ENCODE measurements at regions not wholly inside any gene's neighbourhood (a gene's known extent, or its start where the extent isn't known, plus 50 kb on each side); places are given as distances from the start of the nearest gene placed in this dataset.

DNA sequence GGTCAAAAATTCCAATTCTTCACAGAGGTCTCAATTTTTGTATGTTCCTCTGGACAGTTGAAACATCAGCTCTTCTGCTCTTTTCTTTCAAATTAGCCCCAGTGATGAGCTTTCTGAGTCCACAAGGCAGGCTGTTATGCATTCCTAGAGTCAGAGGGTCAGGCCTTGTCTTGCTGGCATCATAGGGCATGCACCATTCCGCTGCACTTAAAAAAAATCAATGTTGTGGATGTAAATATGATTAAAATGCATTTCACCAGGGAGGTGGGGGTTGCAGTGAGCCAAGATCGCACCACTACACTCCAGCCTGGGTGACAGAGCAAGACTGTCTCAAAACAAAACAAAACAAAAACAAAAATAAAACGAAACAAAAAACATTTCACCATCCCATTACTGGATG lies 465.3 kb downstream of the EIPR1 start:
- Mint-ChIP-seq H3K27me3 (ENCODE audit: low read depth, poor library complexity) (peaks cover 12% of the 10 kb centered on the region), H3K4me1 (peaks cover 29% of the 10 kb centered on the region), H3K36me3 (ENCODE audit: low read depth) (no peaks in the 10 kb centered on the region), H3K4me3 (no peak overlapping the region), H3K9me3 (peaks cover 23% of the 10 kb centered on the region), H3K27ac (no peak overlapping the region)
- DNase-seq, result no peak
- TF ChIP-seq, protein P1, sequence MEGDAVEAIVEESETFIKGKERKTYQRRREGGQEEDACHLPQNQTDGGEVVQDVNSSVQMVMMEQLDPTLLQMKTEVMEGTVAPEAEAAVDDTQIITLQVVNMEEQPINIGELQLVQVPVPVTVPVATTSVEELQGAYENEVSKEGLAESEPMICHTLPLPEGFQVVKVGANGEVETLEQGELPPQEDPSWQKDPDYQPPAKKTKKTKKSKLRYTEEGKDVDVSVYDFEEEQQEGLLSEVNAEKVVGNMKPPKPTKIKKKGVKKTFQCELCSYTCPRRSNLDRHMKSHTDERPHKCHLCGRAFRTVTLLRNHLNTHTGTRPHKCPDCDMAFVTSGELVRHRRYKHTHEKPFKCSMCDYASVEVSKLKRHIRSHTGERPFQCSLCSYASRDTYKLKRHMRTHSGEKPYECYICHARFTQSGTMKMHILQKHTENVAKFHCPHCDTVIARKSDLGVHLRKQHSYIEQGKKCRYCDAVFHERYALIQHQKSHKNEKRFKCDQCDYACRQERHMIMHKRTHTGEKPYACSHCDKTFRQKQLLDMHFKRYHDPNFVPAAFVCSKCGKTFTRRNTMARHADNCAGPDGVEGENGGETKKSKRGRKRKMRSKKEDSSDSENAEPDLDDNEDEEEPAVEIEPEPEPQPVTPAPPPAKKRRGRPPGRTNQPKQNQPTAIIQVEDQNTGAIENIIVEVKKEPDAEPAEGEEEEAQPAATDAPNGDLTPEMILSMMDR (IDR thresholded peaks at IDR 0.05), result no peak

DNA sequence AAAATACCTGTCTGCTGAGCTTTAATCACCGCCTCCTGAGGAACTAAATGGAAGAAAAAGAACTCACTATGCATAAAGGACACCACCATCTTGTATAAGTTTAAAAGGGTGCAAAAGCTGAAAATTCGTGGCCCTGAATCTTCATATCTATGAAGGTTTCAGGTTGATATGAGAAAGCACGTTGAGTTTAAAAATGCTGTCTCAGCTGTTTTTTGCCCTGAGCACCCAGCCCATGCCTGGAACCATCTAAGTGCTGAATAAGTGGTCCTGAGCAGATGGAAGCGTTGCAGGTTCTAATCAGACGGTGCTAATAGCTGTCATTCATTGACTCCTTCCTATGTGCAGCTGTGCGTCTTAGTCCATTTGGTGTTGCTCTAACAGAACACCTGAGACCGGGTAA lies 467.4 kb downstream of the EIPR1 start:
- DNase-seq, result no peak
- Mint-ChIP-seq H3K36me3 (ENCODE audit: low read depth) (no peaks in the 10 kb centered on the region), H3K27ac (no peak overlapping the region), H3K4me3 (no peak overlapping the region), H3K27me3 (ENCODE audit: low read depth, poor library complexity) (peaks cover 12% of the 10 kb centered on the region), H3K9me3 (peaks cover 3% of the 10 kb centered on the region), H3K4me1 (peaks cover 32% of the 10 kb centered on the region)
- TF ChIP-seq, protein P1 (IDR thresholded peaks at IDR 0.05), result no peak

DNA sequence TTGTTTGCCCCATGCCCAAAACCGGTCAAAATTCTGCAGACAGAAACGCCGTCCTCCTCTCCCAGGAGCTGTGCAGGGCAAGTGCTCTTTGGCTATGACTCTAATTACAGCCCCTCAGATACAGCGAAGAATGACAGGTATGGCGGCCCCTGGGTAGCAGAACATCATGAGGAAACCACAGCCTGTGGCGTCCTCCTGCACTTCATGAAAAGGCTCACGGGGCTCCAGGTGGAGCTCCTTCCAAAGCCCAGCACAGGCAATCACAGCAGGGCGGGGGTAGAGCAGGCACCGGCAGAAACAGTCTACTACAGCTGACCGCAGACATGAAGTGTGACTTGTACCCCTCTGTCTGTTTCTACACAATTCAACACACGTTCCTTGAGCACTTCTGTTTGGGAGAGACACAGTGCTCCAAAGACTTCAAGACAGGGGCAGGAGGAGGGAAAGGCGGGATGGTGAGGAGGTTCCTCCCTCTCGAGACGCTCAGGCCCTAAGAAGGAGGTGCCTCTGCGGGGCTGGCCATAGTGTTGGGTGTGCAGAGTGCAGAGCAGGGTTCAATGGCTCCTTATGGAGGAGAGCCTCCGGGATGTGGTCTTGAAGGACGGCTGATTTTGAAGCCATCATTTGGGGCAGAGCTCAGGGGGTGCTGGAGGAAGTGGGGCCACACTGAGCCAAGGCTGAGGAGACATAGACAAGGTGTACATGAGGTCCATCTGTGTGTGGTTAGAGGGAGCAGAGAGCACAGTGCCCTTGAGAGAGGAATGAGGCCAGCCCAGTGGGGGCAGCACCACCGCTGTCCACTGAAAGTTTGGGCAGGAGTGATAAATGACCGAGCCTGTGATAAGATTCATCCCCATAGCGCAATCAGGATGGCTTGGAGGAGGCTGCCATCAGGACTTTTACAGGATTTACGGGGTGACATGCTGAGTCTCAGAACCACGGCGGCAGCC lies 468.3 kb downstream of the EIPR1 start:
- Mint-ChIP-seq H3K27ac (peak overlapping the region; percentile 3), H3K4me3 (no peak overlapping the region), H3K4me1 (peaks cover 32% of the 10 kb centered on the region), H3K36me3 (ENCODE audit: low read depth) (no peaks in the 10 kb centered on the region), H3K9me3 (no peaks in the 10 kb centered on the region), H3K27me3 (ENCODE audit: low read depth, poor library complexity) (peaks cover 12% of the 10 kb centered on the region)
- TF ChIP-seq, protein P1 (IDR thresholded peaks at IDR 0.05), result no peak
- no peak for DNase-seq

DNA sequence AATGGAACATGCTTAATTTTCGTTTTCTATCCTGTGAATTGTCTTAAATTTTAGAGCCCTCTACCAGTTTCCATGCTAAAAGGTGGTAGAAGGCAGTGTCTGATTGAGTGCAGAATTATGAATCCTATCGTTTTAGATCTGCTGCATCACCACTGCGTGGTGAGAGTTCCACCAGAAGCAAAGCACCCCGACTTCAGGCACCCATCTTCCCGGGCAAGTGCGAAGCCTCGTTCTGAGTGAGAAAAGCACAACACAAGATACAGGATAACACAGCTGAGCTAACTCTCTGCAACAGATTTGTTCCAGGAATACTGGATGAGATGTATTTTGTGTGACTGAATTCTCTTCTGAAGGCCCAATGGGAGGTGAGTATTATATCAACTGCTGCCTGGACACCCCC lies 471.5 kb downstream of the EIPR1 start:
- DNase-seq, result no peak
- TF ChIP-seq, protein P1 (IDR thresholded peaks at IDR 0.05), result no peak
- Mint-ChIP-seq H3K27ac (no peak overlapping the region), H3K4me3 (no peak overlapping the region), H3K27me3 (ENCODE audit: low read depth, poor library complexity) (peaks cover 10% of the 10 kb centered on the region), H3K9me3 (no peaks in the 10 kb centered on the region), H3K36me3 (ENCODE audit: low read depth) (no peaks in the 10 kb centered on the region), H3K4me1 (peaks cover 33% of the 10 kb centered on the region)

DNA sequence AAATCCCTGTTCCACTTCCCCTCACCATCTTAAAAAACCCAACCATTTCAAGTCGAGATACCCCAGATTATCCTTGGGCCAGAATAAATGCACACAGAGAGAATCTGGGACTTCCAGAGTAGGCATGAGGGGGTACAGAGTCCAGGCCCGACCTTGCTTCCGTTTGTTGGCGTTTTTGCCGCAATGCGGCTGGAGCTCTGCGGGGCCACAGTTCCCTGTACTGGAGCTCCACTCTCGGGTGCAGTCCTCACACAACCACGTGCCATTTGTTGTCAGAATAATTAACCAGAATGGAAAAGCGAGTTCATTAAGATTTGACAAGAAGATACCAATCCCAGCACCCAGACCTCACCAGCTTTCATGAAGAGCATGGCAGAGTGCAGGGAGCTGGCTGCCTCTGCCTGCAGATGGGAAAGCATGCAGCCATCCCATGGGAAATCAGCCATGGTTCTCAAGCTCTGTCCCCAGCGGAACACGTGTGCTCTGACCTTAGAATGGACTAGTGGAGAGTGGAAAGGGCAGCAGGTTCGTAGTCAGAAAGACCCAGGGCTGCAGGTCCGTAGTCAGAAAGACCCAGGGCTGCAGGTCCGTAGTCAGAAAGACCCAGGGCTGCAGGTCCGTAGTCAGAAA lies 472.8 kb downstream of the EIPR1 start:
- no peaks in the 10 kb centered on the region for H3K36me3 Mint-ChIP-seq (ENCODE audit: low read depth)
- DNase-seq, result no peak
- no peak overlapping the region for H3K4me3 Mint-ChIP-seq
- peaks cover 28% of the 10 kb centered on the region for H3K4me1 Mint-ChIP-seq
- peaks cover 7% of the 10 kb centered on the region for H3K9me3 Mint-ChIP-seq
- TF ChIP-seq, protein P1 (IDR thresholded peaks at IDR 0.05), result no peak
- H3K27me3 Mint-ChIP-seq (ENCODE audit: low read depth, poor library complexity), result peaks cover 12% of the 10 kb centered on the region
- no peak overlapping the region for H3K27ac Mint-ChIP-seq

All from nephron progenitor cell (in vitro differentiated cells).